ENCODE measurements at regions not wholly inside any gene's neighbourhood (a gene's known extent, or its start where the extent isn't known, plus 50 kb on each side); places are given as distances from the start of the nearest gene placed in this dataset.

DNA sequence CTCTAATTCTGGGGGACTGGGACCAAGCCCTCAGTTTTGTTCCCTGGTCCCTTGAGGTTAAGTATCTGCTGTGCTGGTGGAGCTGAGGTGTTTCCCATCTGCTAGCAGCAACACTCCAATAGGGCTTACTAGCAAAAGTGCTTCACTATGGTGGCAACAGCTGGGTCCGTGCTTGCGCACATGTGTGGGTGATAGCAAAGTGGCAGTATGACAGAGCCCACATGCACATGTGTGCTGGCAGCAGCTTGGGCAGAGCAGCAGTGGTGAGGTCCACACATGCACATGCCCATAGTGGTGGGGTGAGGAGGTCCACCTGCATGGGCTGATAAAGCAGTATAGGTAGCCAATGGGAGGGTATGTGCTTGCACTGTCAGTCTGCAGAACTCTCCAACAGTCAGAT is 1723.7 kb downstream of the SUCLG1 start:
- TF ChIP-seq, protein P1, sequence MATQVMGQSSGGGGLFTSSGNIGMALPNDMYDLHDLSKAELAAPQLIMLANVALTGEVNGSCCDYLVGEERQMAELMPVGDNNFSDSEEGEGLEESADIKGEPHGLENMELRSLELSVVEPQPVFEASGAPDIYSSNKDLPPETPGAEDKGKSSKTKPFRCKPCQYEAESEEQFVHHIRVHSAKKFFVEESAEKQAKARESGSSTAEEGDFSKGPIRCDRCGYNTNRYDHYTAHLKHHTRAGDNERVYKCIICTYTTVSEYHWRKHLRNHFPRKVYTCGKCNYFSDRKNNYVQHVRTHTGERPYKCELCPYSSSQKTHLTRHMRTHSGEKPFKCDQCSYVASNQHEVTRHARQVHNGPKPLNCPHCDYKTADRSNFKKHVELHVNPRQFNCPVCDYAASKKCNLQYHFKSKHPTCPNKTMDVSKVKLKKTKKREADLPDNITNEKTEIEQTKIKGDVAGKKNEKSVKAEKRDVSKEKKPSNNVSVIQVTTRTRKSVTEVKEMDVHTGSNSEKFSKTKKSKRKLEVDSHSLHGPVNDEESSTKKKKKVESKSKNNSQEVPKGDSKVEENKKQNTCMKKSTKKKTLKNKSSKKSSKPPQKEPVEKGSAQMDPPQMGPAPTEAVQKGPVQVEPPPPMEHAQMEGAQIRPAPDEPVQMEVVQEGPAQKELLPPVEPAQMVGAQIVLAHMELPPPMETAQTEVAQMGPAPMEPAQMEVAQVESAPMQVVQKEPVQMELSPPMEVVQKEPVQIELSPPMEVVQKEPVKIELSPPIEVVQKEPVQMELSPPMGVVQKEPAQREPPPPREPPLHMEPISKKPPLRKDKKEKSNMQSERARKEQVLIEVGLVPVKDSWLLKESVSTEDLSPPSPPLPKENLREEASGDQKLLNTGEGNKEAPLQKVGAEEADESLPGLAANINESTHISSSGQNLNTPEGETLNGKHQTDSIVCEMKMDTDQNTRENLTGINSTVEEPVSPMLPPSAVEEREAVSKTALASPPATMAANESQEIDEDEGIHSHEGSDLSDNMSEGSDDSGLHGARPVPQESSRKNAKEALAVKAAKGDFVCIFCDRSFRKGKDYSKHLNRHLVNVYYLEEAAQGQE (IDR thresholded peaks at IDR 0.05; ENCODE audit: insufficient read depth in 1 of 2, low read depth in 2 of 2, low read length in 1 of 2): no peak
- no peak for TF ChIP-seq POLR2AphosphoS5 (IDR thresholded peaks at IDR 0.05; ENCODE audit: low read depth, low read length)

All from Panc1 (cell line).